ENCODE measurements at regions not wholly inside any gene's neighbourhood (a gene's known extent, or its start where the extent isn't known, plus 50 kb on each side); places are given as distances from the start of the nearest gene placed in this dataset.

DNA sequence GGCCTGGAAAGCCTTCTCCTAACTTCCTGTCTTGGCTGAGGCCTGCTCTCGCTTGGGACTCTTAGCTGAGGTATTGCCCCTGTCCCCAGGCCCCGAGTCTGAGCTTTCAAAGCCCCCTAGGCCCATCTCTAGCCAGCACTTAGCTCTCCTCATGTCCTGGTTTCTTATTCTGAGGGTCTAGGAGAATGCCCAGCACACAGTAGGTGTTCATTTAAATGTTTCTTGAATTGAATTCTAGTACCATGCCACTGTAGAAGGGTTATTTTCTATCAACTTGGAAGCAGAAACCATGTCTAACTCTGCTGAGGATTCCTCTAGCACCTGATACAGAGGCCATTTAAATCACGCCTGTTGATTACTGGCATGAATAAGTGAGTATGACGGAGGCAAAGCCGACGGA lies 98.5 kb downstream of the VEGFA start:
- Histone ChIP-seq H3K9ac (ENCODE audit: low read length) (no peak overlapping the region), H3K9me3 (ENCODE audit: low read length) (no peaks in the 10 kb centered on the region), H3K4me3 (ENCODE audit: low read length) (no peak overlapping the region), H3K27me3 (ENCODE audit: low read length) (no peaks in the 10 kb centered on the region), H3K79me2 (ENCODE audit: low read length) (no peaks in the 10 kb centered on the region), H2AFZ (ENCODE audit: low read length) (no peak overlapping the region), H3K27ac (ENCODE audit: low read length) (no peak overlapping the region), H3K4me2 (ENCODE audit: low read length) (no peak overlapping the region), H3K9me2 (replicated peaks; ENCODE audit: low read length) (no peaks in the 10 kb centered on the region), H3K36me3 (ENCODE audit: low read depth, low read length) (no peaks in the 10 kb centered on the region), H3K4me1 (ENCODE audit: insufficient read depth, low read length) (no peaks in the 10 kb centered on the region), H3F3A (ENCODE audit: low read length, unreplicated experiment) (no peaks in the 10 kb centered on the region), H4K20me1 (ENCODE audit: low read length) (no peaks in the 10 kb centered on the region)
- intact Hi-C loops (cut with micrococcal nuclease) = no loop called here
- DNase-seq = no peak
- TF ChIP-seq EZH2phosphoT487 (IDR thresholded peaks at IDR 0.05; ENCODE audit: borderline replicate concordance, low read length) (no peak), EZH2 (IDR thresholded peaks at IDR 0.05; ENCODE audit: low read length, unreplicated experiment) (no peak)
- TF ChIP-seq, protein P1, sequence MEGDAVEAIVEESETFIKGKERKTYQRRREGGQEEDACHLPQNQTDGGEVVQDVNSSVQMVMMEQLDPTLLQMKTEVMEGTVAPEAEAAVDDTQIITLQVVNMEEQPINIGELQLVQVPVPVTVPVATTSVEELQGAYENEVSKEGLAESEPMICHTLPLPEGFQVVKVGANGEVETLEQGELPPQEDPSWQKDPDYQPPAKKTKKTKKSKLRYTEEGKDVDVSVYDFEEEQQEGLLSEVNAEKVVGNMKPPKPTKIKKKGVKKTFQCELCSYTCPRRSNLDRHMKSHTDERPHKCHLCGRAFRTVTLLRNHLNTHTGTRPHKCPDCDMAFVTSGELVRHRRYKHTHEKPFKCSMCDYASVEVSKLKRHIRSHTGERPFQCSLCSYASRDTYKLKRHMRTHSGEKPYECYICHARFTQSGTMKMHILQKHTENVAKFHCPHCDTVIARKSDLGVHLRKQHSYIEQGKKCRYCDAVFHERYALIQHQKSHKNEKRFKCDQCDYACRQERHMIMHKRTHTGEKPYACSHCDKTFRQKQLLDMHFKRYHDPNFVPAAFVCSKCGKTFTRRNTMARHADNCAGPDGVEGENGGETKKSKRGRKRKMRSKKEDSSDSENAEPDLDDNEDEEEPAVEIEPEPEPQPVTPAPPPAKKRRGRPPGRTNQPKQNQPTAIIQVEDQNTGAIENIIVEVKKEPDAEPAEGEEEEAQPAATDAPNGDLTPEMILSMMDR (conservative IDR thresholded peaks at IDR 0.05; ENCODE audit: low read depth, low read length) = no peak
- no TSS peak for BruUV-seq (replicated peaks)
- CTCF ChIA-PET = no interaction called here
- POLR2A ChIA-PET (ENCODE audit: unreplicated experiment) = no interaction called here
- ATAC-seq = no peak

DNA sequence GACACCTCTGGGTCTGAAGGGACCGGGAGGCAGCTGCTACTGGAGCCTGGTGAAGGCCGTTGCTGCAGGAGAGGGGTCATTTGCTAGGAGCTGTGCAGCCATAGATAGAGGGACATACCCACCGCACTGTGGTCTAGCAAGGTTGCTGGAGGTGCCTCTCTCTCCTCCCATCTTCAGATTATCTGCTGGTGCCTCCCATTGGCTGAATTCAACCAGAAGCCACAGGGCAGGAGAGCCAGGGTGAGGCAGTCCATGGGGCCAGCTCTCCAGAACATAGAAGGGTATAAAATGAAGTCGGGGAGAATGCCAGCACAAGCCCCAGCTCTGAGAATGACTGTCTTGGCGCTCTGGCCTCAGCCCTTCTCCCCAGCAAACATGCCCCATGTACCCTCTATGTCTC lies 98.0 kb downstream of the VEGFA start:
- ATAC-seq = no peak
- ChIA-PET CTCF (no interaction called here), POLR2A (ENCODE audit: unreplicated experiment) (no interaction called here)
- DNase-seq = no peak
- H3K27ac ChIP-seq (ENCODE audit: low read length) = no peak overlapping the region
- H3K9ac ChIP-seq (ENCODE audit: low read length) = no peak overlapping the region
- H3F3A ChIP-seq (ENCODE audit: low read length, unreplicated experiment) = no peaks in the 10 kb centered on the region
- intact Hi-C loops (cut with micrococcal nuclease) = no loop called here
- H3K36me3 ChIP-seq (ENCODE audit: low read depth, low read length) = no peaks in the 10 kb centered on the region
- no peak overlapping the region for H2AFZ ChIP-seq (ENCODE audit: low read length)
- TF ChIP-seq EZH2 (IDR thresholded peaks at IDR 0.05; ENCODE audit: low read length, unreplicated experiment) (no peak), EZH2phosphoT487 (IDR thresholded peaks at IDR 0.05; ENCODE audit: borderline replicate concordance, low read length) (no peak)
- TF ChIP-seq, protein P1 (conservative IDR thresholded peaks at IDR 0.05; ENCODE audit: low read depth, low read length) = no peak
- H3K4me3 ChIP-seq (ENCODE audit: low read length) = no peak overlapping the region
- H3K9me2 ChIP-seq (replicated peaks; ENCODE audit: low read length) = no peaks in the 10 kb centered on the region
- no peaks in the 10 kb centered on the region for H3K27me3 ChIP-seq (ENCODE audit: low read length)
- H3K4me1 ChIP-seq (ENCODE audit: insufficient read depth, low read length) = no peaks in the 10 kb centered on the region
- no peaks in the 10 kb centered on the region for H4K20me1 ChIP-seq (ENCODE audit: low read length)
- H3K4me2 ChIP-seq (ENCODE audit: low read length) = no peak overlapping the region
- BruUV-seq (replicated peaks) = no TSS peak
- H3K79me2 ChIP-seq (ENCODE audit: low read length) = no peaks in the 10 kb centered on the region
- no peaks in the 10 kb centered on the region for H3K9me3 ChIP-seq (ENCODE audit: low read length)

DNA sequence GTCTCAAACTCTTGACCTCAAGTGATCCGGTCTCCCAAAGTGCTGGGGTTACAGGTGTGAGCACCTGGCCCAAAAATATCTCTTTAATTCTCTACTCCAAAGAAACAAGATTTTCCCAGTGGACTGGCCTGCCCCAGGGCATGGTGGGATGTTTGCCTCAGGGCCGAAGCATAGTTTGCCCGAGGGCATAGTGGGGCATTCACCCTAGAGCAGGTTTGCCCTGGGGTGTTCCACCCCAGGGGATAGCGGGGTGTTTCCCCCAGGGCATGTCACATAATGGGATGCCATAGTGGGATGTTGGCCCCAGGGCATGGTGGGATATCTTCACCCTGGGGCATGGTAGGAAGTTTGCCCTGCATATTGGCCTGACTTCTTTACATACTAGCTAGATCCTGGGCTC lies 97.2 kb downstream of the VEGFA start:
- ATAC-seq (no peak), DNase-seq (no peak)
- TF ChIP-seq EZH2 (IDR thresholded peaks at IDR 0.05; ENCODE audit: low read length, unreplicated experiment) (no peak), EZH2phosphoT487 (IDR thresholded peaks at IDR 0.05; ENCODE audit: borderline replicate concordance, low read length) (no peak)
- TF ChIP-seq, protein P1 (conservative IDR thresholded peaks at IDR 0.05; ENCODE audit: low read depth, low read length) = no peak
- Histone ChIP-seq H3K27ac (ENCODE audit: low read length) (no peak overlapping the region), H3K4me2 (ENCODE audit: low read length) (no peak overlapping the region), H3K9me3 (ENCODE audit: low read length) (no peaks in the 10 kb centered on the region), H3K27me3 (ENCODE audit: low read length) (no peaks in the 10 kb centered on the region), H3K4me1 (ENCODE audit: insufficient read depth, low read length) (no peaks in the 10 kb centered on the region), H2AFZ (ENCODE audit: low read length) (no peak overlapping the region), H3F3A (ENCODE audit: low read length, unreplicated experiment) (no peaks in the 10 kb centered on the region), H3K9ac (ENCODE audit: low read length) (no peak overlapping the region), H3K36me3 (ENCODE audit: low read depth, low read length) (no peaks in the 10 kb centered on the region), H3K4me3 (ENCODE audit: low read length) (no peak overlapping the region), H3K79me2 (ENCODE audit: low read length) (no peaks in the 10 kb centered on the region), H4K20me1 (ENCODE audit: low read length) (no peaks in the 10 kb centered on the region), H3K9me2 (replicated peaks; ENCODE audit: low read length) (no peaks in the 10 kb centered on the region)
- ChIA-PET POLR2A (ENCODE audit: unreplicated experiment) (no interaction called here), CTCF (interaction anchor here (0.6 kb wide), 1 partner anchor 213 kb away, joined by 4 read pairs; no protein-coding TSS in a partner anchor)
- intact Hi-C loops (cut with micrococcal nuclease) = no loop called here
- BruUV-seq (replicated peaks) = no TSS peak
